NCI-H510A (cell line): ENCODE measurements at regions not wholly inside any gene's neighbourhood (a gene's known extent, or its start where the extent isn't known, plus 50 kb on each side); places are given as distances from the start of the nearest gene placed in this dataset.

ENCODE experiments used
- DNase-seq: peaks from one replicate; lab custom pipeline; 2025; lab: John Stamatoyannopoulos, UW

DNA sequence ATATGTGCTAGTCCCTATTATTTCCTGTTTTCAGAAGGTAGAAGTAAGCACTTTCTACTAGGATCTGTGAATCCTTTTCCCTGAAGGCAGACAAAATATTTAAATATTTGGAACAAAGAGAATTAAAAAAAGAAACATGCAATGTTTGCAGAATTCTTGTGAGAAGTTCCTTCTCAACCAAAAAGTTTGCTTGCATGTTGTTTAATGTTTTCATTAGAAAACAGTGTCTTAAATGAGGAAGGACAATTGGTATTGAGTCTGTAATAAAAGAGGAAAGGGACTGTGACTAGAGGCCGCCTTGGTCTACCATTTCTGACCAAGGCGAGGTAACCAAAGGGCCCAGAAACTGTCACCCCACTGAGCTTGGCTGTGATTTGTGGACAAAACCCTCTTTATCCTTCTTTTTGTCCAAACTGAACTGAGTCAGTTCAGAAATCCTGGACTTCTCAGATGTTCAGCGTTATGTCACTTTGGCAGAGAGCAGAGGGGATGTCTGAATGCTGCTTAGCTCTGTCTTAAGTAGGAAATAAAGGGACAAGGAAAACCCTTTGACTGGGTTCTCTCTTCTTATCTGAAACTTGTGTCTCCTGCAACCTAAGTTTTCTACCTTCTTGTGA lies 129.8 kb upstream of the CPM start:
- DNase-seq: no peak

DNA sequence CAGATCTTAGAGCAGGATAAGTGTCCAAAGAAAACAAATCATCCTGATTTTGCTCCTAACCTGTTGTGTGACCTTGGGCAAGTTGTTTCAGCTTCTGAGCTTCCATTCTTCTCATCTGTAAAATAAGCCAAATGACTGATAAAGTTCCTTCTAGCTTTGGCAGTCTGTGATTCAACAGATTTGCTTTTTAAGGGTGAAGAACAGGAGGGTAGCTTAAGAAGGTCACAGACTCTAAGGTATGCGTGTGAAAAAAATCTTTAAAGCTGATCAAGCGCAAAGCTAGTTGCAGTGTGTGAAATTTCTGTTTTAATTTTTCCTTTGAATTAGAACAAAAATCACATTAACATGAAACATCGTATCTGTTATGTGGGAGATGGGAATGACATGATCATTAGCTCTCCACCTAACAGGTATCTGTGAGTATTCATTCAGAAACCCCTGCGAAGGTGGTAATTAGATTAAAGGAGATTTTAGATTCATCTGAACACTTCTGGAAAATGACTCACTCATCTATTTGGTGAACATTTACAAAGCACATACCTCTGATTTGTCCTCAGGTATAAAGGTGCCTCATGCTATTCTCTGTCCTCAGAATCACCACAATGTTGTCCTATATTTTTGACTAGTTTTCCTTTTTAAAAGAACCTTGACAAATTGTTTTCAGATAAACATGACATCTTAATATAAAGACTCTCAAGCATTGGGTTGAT lies 131.9 kb upstream of the CPM start:
- no peak for DNase-seq

DNA sequence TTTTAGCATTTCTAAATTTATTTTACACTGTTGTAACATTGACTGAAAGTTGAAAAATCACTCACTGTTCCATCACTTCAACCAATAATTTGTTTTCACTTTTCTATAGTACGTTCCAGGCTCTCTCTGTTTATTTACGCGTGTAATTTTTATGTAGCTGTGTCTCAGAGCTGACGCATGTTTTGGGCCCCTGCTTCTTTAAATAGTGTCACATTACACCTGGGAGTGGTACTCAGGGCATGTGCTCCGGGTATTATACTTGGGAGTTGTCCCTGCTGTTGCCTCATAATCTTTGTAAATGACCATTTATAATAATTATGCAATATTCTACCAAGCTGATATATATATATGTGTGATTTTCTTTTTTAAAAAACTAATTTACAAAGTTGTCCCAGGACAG lies 132.8 kb upstream of the CPM start:
- peak; percentile 48 for DNase-seq

DNA sequence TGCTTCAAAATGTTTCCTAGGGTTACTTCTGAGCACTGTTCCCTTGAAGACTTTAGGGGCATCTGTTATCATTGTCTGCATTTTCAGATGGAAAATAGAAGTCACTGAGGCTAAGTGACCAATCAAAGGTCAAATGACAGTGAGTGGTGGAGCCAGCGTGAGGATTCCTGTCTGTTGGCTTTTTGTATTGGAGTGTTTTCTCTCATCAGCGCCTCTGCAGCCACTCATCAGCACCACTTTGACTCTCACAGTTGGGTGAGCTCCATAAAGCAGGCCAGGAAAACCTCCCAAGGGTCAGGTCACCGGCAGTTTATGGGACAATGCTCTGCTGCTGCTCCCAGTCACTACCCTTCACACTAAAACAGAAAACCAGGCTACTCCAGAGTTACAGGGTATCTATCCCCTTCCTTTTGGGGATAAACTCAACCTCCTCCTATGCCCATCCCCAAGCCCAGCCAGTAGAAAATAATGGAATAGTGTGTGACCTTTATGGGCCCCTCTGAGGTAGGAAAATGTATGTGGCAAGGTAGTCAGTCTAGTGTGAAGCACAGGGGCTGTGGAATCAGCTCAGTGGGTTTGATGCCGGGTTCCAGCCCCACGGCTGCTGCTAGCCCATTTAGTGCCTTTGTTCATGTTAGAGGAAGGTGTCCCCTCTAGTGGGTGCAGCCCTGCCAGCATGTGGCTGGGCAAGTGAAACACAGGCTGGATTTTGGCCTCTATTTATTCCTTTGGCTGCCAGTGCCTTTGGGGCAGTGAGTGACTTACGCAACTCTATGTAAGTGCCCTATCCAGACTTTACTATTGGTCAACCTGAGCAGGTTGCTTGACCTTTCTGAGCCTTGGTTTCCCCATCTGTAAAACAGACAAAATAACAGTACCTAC lies 133.8 kb upstream of the CPM start:
- DNase-seq: peak; percentile 62

DNA sequence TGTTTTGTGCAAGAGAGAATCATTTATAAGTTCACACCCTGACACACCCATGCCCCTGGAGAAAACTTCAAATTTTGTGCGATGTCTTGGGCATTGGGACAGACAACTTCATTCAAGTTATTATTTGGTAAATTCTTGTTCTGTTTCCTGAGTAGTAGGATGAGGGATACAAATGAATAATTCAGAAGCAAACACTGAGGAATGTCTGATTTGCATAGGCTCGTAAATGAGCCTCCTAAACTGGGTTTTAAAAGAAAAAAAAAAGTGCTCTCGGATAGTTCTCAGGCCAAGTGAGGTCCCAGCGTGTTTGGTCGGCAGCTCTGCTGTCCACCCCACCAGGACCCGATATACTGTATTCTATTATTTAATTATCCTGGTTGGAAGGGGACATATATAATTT lies 134.7 kb upstream of the CPM start:
- DNase-seq: no peak

DNA sequence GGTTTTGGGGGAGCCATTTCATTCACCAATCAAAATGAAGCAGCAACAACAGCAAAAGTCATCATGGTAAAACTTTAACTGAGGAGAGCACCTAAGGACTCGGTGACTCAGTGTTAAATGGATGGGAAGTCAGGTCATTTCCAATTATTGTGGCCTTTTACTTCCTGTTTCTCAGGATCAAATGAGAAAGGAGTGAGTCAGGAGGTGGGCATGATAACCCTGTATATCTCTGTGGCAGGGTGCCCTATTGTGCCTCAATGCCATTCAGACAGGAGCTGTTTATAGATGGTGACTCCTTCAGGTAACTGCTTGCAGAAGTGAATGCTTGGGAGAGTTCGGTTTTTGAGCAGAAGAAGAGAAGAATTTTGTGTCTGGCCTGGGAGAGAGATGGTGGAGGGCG lies 135.5 kb upstream of the CPM start:
- no peak for DNase-seq

DNA sequence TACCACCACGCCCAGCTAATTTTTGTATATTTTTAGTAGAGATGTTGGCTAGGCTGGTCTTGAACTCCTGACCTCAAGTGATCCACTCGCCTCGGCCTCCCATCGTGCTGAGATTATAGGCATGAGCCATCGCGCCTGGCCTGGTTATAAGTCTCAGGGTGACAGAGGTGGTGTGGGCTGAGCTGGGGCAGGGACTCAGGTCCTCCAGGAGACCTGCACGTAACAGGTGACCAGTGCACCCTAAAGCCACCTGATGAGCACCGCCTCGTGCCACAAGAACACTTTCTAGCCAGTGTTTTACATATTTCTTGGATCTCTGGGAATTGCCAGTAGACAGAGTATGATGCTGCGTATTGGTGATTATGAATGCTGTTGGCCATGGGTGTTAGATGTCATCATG lies 136.5 kb upstream of the CPM start:
- DNase-seq: no peak

DNA sequence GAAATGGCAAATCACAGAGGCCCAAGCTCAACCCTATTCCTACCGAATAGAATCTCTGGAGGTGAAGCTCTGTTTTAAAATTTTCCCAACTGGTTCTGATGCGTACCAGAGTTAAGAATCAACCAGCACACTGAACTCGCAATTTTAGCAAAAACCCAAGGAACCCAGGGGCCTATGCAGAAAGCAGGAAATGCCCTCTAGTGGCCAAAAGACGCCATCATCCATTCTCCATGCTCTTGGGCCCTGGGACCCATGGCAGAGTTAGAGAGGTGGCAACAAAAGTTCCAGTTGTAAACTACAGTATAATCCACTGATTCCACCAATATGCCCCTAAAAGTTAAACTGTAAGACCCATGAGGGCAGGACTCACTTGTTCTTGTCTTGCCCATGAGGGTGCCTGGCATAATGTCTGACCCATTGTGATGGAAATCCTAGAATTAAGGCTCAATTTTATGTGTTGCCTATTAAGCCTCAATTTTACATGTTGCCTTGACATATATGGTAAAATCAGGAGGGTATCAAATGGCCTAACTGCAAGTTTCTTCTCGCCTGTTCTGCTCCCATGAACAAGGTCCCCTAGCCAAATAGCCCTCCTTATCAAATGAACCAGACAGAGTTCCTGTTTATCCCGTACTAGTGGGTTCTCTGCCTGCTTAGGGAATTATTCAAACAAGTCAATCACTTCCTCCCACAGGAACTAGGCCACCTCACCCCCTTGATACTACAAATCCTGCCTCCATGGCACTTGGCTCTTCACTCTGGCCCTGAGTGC lies 137.5 kb upstream of the CPM start:
- peak; percentile 47 for DNase-seq

DNA sequence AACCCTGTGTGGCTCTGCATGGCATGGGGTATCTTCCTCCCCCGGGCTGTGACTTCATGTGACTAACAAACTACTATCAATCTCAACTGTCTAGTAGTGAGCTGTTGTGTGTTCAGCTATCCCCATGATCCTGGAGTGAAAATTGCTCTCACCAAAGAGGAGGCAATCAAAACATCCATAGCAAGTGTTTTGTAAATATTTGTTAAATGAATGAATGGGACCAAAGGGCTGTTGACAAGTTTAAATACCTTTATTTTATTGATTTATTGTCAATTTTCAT lies 138.1 kb upstream of the CPM start:
- DNase-seq: no peak

DNA sequence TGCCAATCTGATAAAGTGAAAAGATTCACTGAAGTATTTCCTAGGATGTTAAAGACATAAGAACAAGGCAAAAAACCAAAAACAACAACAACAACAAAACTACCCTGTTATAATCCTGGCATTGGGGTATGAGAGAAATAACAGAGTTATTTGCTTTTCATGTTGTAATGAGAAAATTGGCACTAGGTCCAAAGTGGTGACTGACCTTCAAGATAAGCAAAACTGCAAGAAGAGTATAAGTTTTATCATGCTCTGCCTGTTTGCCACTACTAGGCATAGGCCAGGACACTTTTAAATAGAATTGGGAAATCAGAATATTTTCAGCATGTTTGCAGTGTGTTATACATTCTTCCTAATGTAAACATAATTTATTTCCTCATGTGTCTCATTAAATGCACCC lies 140.1 kb upstream of the CPM start:
- no peak for DNase-seq

DNA sequence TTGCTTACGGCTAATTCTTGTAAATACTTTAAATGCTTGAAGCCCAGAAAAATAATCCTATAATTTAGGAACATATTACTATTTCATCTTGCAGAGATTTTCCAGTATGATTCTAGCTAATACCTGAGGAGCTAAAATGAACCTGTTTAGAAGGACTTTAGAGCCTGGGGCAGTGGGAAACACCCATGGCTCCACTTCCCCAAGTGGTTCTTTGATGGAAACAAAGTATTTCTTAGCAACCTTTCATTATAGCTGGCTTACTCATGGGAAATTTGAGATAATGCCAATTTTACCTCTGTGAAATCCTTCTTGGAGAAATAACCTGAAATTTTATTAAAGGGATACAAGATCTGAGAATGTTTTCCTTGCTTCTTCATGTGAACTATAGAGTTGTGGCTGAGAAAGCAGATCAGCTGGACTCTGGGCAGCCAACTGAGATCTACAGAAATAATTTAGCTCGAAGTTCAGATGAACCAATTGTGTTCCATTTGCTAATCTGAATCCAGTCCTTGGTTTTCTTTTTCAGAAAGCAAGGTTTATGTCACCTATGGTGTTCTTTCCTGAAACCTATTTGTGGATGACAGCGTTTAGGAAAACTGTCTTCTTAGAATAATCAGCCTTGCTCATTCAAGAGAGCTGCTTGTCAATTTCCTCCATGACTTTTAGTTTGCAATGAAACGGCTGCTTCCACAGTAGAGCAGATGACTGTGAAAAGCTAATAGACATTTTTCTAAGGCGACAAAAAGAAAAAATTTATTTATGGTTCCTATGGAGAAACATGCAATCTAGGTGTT lies 141.8 kb upstream of the CPM start:
- no peak for DNase-seq

DNA sequence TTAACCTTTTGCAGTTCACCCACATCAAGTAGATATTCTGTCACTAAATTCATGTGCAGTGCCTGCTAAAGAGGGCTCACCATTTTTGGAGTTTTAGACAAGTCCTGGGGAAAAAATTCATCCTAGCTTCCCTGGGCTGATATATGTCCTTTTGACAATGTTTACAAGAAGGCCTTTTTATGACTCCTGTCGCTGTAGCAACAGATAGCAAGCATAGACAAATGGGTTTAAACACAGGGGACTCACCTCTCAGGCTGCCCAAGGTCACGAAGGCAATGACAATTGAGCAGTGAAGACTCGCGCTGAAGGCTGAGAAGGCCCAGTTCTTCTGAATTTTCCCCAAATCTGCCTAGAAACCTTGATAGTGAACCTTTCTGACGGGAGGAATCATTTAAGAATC lies 150.7 kb upstream of the CPM start:
- no peak for DNase-seq

DNA sequence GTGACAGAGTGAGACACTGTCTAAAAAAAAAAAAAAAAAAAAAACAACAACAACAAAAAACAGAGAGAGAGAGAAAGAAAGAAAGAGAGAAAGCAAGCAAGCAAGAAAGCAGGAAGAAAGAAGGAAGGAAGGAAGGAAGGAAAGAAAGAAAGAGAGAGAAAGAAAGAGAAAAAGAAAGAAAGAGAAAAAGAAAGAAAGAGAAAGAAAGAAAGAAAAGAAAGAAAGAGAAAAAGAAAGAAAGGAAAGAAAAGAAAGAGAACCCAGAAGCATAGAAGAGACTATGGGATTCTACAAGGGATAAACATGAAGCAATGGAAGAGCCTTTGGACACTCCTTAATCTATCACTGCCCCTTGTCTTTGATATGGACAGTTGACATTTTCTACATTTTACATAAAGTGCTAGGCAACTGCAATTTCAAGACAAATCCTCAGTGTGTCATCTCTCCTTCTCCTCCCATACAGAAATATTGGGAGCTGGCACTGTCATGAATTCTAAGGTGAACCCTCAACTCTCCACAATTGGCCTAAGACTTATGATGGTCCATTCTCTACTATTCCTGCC lies 151.9 kb upstream of the CPM start:
- no peak for DNase-seq

DNA sequence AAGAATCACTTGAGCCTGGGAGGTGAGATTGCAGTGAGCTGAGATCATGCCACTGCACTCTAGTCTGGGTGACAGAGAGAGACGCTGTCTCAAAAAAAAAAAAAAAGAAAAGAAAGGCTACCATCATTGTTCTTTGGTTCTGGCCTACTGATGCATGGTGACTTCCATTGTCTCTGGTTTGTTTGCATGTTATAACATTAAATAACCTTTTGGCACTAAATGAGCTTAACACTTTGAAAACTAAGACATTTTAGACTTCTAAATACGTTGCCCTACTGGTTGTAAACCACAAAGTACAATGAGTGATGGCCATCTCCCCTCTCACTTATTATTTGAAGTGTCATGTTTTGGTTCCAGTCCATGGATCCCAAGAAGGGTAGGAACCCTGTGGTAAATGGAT lies 152.9 kb upstream of the CPM start:
- no peak for DNase-seq

DNA sequence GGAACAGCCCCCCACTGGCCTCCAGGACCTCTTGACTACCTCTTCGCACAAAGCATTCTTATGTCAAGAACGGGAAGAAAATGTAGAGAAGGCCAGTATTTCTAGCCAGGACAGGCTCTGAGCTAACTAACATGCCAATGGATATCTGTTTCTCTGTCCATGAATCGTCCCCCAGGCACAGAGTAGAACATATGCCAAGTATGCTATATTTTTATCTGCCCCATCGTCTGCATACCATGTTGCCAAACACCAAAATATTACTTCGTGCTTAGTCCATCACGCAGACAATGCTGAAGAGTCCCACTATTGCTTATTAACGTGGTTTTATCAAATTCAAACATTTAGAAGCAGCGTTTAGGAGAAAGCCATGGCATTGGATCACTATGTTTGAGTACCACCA lies 151.4 kb upstream of the CPSF6 start:
- DNase-seq: no peak

DNA sequence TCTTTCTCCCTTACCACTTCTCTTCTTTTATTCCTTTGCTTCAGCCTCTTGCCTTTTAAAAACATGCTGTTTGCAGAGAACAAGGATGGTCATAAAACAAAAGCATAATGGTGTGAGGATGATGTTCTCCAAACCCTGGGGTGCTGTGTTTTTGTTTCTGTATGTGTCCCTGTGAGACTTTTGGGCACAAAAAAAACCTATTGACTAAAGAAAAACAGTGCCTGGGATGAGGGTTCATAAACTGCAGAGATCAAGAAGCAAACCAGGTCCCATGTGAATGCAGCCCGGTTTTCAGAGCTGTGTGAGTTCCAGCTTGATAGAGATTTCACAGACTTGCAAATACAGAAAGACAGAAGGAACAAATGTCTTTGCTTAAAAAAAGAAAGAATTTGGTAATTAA lies 148.6 kb upstream of the CPSF6 start:
- DNase-seq: no peak

DNA sequence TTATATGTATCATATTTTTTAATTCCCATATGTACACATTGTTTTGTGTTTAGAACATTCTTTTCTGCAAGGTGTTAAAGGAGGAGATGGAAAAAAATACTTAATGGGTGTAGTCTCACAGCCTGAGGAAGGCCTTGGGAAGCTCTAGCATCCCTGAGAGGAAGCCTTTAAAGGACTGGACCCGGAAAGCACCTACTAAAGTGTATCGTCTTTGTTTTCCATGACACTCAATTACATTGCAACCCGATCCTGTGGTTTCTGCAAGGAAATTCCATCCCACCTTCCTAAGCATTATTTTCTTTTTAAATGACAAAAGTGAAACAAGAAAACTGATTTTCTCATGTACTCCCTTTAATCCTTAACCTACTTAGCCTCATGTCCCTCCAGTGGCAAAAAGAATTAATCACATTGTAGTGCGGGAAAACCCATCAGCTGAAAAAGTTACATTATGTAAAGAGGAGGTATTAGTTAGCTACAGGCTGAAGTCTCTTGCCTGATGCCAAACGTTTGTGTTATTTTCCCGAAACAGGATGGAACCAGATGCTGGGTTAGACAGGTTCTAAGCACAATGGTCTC lies 147.8 kb upstream of the CPSF6 start:
- DNase-seq: no peak

DNA sequence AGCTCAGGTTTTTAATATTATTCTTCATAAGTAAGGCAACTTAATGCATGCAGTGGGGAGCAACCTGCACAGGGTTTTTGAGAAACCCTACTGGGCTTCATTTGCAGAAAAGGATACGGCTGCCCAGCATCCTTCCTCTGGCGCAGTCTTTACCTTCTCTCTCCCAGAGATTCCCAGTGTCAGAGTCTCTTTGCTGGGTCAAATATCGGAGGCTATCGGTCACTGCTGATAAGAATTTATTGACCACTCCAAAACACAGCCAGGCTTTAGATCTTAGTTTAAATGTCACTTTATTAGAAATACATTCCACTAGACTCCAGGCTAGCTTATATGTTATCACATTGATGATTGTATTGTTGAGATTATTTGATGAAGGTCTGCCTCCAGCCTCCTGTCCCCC lies 147.2 kb upstream of the CPSF6 start:
- no peak for DNase-seq

DNA sequence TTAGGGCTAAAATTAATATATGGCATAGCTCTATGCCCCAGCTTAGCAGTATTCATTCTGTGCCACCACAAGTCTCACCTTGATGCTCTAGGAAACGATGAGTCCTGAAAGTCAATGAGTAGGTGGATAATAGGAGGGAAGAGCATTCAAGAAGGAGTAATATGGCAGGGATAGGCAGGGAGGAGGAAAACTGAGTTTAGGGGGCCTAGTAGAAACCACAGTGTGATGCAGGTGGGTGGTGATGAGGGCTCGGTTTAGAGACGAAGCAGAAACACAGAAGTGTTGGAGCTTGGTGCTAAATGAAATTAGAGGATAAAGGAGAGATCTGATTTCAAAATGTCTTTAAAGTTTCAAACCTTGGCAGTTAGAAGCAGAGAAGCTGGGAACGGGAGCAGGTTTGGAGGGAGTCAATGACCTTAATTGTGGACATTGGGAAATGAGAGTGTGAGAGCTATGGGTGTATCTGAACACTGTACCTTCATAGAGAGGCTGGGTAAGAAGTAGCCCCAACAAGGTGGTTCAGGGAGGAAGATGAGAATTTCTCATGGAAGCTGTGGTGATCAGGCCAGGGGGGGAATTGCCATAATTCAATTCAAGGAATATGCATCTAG lies 144.7 kb upstream of the CPSF6 start:
- DNase-seq: no peak

DNA sequence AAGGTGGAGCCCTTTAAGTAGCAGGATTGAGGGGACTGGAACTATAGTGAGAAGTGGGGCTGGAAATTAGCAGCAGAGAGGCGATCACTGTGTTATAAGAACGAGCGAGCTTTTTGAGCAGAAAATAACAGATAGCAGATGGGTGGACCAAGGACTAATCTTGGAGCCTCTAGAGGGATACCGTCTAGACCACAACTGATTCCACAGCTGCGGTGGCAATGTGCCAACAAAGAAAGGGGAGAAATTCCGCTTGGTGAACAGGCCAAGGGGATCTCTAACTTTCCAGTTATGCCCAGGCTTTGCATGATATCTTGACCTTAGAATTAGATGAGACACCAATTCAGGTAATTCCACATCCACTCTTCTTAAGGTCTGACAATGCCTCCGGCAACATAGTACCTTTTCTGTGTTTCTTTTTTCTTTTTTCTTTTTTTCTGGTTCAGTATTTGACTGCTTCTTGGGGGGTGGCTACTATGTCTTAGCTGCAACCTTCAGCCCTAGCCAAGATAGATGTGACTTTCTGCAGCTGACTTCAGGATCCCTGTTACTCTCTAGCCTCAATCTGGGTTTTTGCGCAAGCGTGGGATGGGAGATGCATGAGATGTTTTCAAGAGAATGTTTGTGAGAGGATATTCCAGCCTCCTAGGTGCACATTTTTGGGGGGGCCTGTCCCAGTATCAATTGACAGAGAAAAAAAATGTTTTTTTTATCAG lies 143.4 kb upstream of the CPSF6 start:
- no peak for DNase-seq
